Activated naive CD8-positive, alpha-beta T cell (primary cell): ENCODE measurements at regions not wholly inside any gene's neighbourhood (a gene's known extent, or its start where the extent isn't known, plus 50 kb on each side); places are given as distances from the start of the nearest gene placed in this dataset.
A peak's percentile ranks its signal among the peaks of the same experiment; 100 is the strongest.

Experiments used
- H3K27ac Mint-ChIP-seq: one replicate; pipeline ENCODE4 v1.8.0; 2021; ENCODE audit warnings: mixed read lengths
- H3K27me3 Mint-ChIP-seq: one replicate; pipeline ENCODE4 v1.8.0; 2021; ENCODE audit warnings: mixed read lengths
- H3K36me3 Mint-ChIP-seq: one replicate; pipeline ENCODE4 v1.8.0; 2021; ENCODE audit warnings: mixed read lengths
- H3K4me1 Mint-ChIP-seq: one replicate; pipeline ENCODE4 v1.8.0; 2021; ENCODE audit warnings: low read depth, mixed read lengths
- H3K4me3 Mint-ChIP-seq: one replicate; pipeline ENCODE4 v1.8.0; 2021; ENCODE audit warnings: mild to moderate bottlenecking, mixed read lengths
- H3K9me3 Mint-ChIP-seq: one replicate; pipeline ENCODE4 v1.8.0; 2021; ENCODE audit warnings: low read depth, mixed read lengths

DNA sequence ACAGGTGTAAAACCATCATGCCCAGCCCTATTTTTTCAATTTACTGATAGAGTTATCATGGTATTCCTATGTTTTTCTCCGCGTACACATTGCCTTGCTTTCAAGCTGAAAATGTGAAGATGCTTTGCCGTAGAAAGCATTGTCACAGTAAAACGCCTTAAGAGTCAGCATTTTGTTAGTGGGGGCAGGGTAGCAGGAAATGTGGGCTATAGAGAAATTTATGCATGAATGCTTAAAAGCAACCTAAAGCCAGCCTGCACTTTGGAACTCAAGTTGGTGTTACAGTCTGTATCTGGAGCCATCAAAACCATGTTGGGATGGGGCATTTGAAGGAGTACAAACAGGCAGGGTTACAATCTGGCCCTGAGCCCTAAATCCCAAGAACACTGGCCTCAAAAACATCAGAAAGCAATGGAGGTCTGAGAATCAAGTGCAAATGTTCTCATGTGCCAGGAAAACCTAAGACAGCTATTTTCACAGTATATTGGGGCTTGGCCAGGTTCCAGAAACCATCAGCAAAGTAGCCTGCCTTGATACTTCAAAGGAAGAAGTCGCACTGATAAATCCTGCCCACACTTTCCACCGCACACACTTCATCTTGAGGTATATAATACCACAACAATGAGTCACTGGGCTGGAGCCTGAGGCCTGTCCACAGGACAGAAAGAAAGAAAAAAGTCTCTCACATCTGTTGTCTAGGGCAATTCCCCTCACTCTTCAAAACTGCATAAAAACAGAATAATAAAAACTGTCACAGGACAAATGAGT, 313.8 kb downstream of the ENC1 start:
- Mint-ChIP-seq H3K27ac (peak overlapping the region; percentile 41), H3K4me3 (no peak overlapping the region)

DNA sequence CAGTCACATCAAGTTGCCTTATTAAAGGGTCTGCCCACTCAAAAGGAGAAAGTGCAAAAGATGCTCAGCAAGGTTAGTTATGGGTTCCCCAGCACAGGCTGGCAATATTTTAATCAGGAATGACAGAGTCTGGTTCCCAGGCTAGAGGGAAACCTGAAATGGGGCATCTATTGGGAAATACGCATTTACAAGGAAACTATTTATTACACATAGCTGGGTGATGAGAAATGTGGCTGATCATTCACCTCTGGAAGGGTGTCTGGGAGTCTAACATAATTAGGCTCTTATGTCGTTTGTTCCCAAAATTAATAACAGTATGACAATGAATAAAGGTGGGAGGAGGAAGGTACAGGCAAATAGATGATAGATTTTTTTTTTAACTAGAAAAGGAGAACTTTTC, 314.7 kb downstream of the ENC1 start:
- Mint-ChIP-seq H3K36me3 (no peaks in the 10 kb centered on the region), H3K4me3 (no peak overlapping the region), H3K9me3 (no peaks in the 10 kb centered on the region), H3K27ac (no peak overlapping the region), H3K4me1 (peaks cover 16% of the 10 kb centered on the region), H3K27me3 (peaks cover 4% of the 10 kb centered on the region)

More for the DNA sequence above, 313.8 kb downstream of the ENC1 start:
- Mint-ChIP-seq H3K9me3 (no peaks in the 10 kb centered on the region), H3K36me3 (no peaks in the 10 kb centered on the region), H3K27me3 (peaks cover 2% of the 10 kb centered on the region), H3K4me1 (peaks cover 16% of the 10 kb centered on the region)

DNA sequence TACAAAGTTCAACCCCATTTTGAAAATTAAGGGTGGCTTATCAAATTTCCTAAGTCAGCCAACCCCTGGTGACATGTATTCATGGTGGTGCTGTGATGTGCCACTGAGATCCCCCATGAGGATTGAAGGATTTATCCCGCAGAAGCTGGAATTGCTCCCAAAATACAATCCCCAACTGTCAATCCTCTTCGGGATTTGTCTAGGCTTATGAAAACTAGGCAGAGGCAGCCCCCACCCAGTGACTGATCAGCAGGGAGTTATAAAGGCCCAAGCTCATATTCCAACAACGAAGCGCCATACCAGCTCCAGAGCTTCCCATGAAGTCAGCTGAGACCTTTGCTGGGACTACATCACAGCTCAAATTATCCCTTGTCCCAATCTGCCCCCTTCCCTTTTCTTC, 316.0 kb downstream of the ENC1 start:
- Mint-ChIP-seq H3K4me3 (no peak overlapping the region), H3K27ac (no peak overlapping the region)

DNA sequence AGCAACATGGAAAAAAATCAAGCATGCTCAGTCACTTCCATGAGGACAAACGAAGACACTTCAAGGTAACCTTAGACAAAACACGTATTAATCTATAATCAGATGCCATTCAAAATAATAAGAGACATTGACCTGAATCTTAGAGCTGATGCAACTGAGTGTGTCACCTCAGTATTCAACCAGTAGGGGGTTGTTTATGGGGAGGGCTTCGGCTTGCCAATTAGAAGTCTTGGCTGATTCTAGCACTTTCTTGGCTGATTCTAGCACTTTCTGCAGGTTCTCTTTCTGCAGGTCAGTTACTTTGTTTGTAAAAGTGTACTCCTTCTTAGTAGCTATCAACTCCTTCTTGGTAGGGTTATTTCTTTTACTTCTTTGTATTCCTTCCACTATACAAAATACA, 317.6 kb downstream of the ENC1 start:
- Mint-ChIP-seq H3K4me1 (peaks cover 14% of the 10 kb centered on the region), H3K9me3 (no peaks in the 10 kb centered on the region), H3K27ac (no peak overlapping the region), H3K36me3 (no peaks in the 10 kb centered on the region), H3K27me3 (peaks cover 2% of the 10 kb centered on the region), H3K4me3 (no peak overlapping the region)

More for the DNA sequence above, 316.0 kb downstream of the ENC1 start:
- Mint-ChIP-seq H3K27me3 (peaks cover 2% of the 10 kb centered on the region), H3K36me3 (no peaks in the 10 kb centered on the region), H3K9me3 (no peaks in the 10 kb centered on the region), H3K4me1 (peaks cover 16% of the 10 kb centered on the region)

DNA sequence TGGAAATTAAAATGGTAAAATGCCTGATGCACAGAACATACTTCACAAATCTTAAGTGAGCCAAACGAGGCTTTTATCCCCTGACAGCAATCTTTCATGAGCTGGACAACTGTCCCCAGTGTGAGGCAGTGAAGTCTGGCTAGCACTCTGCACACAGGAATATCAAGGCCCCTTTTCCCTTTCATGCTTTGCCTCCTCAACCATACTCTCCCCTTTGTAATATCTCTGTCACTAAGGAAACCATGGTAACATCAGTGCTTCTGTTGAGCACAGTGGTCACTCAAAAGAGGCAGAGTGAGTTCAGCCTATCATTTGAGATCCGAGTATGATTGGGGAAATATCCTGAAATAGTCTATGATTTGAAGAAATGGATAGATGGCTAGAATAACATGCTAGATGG, 318.3 kb downstream of the ENC1 start:
- Mint-ChIP-seq H3K27me3 (peaks cover 2% of the 10 kb centered on the region), H3K36me3 (no peaks in the 10 kb centered on the region), H3K4me3 (no peak overlapping the region), H3K9me3 (no peaks in the 10 kb centered on the region), H3K27ac (no peak overlapping the region), H3K4me1 (peaks cover 11% of the 10 kb centered on the region)

DNA sequence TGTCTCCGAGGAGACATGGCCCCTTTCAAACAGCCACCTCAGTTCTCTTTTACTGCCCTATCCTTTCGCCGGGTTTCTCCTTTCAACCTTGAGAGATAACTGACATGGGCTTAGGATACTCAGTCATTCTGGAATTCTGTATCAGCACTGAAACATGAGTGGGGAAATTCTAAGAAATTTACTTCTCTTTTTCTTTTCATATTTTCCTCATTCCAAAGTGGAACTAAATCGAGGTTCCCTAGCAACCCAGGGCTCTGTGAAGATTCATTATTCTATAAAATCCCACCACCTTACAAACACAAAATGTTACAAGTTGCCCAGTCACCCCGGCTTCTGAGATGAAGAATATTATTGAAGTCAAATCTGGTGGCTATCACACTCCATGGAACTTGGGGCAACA, 319.2 kb downstream of the ENC1 start:
- no peak overlapping the region for H3K4me3 Mint-ChIP-seq
- no peaks in the 10 kb centered on the region for H3K9me3 Mint-ChIP-seq
- peaks cover 2% of the 10 kb centered on the region for H3K27me3 Mint-ChIP-seq
- no peaks in the 10 kb centered on the region for H3K36me3 Mint-ChIP-seq
- no peak overlapping the region for H3K27ac Mint-ChIP-seq
- peaks cover 3% of the 10 kb centered on the region for H3K4me1 Mint-ChIP-seq

DNA sequence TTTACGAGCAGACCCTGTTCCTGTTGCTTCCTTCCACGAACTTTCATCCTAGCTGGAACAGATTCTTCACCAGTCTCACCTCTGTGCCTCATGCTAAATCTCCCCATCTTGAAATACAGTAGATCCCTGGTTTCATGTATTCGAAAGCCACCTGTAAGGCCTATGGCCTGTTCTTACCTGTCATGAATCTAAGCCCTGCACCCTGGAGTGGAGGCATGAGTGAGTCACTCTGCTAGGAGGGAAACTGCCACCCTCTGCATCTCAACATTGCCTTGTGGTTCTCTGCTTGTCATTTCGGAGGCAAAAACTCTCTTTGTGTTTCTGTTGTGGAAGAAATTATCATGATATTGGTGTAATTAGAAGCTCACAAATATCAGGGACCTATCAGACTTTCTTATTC, 320.0 kb downstream of the ENC1 start:
- Mint-ChIP-seq H3K27me3 (peaks cover 2% of the 10 kb centered on the region), H3K27ac (no peak overlapping the region), H3K4me1 (no peaks in the 10 kb centered on the region), H3K4me3 (no peak overlapping the region), H3K36me3 (no peaks in the 10 kb centered on the region), H3K9me3 (no peaks in the 10 kb centered on the region)

DNA sequence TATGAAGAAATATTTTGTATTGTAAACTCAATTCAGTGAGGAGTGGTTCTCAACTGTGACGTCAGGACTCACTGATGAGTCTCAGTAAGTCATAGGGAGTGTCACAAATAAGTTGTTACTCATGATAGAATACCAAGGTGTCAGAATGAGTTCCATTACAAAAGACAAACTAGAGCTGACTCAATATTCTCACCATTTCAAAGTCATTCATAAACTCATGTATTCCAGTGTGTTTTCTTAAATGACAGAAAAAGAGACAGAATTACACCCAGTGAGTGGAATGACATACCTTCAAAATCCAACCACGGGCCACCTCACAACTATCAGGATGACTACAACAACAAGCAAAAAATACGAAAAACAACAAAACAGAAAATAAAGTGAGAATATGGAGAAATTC, 321.5 kb downstream of the ENC1 start:
- Mint-ChIP-seq H3K36me3 (no peaks in the 10 kb centered on the region), H3K4me3 (no peak overlapping the region), H3K9me3 (no peaks in the 10 kb centered on the region), H3K27me3 (peaks cover 5% of the 10 kb centered on the region), H3K27ac (no peak overlapping the region), H3K4me1 (no peaks in the 10 kb centered on the region)

DNA sequence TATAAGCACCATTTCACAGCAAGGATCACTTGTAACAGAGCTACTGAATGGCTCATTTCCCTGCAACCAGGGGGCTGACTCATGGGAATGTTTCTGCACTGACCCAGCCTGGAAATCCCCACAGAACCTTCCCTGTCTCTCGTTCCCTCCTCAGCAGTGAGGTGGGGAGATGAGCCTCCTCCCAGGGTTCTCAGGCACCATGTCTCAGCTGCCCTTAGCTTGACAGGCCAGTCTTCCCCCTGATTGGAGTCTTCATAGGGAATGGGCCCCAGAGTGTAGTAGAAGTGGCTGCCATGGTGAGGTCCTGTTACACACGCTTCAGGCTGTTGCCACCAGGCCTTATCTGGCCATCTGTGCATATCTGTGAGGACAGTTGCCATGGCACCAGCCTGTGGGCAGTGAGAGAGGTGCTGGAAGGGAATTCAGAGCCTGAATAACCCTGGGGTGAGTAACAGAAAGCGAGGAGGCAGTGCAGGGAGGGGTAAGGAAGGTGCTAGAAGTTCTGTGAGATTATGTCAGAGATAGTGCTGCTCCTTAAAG, 324.4 kb downstream of the ENC1 start:
- Mint-ChIP-seq H3K4me1 (no peaks in the 10 kb centered on the region), H3K27ac (no peak overlapping the region), H3K36me3 (no peaks in the 10 kb centered on the region), H3K9me3 (no peaks in the 10 kb centered on the region), H3K27me3 (peaks cover 12% of the 10 kb centered on the region), H3K4me3 (no peak overlapping the region)

DNA sequence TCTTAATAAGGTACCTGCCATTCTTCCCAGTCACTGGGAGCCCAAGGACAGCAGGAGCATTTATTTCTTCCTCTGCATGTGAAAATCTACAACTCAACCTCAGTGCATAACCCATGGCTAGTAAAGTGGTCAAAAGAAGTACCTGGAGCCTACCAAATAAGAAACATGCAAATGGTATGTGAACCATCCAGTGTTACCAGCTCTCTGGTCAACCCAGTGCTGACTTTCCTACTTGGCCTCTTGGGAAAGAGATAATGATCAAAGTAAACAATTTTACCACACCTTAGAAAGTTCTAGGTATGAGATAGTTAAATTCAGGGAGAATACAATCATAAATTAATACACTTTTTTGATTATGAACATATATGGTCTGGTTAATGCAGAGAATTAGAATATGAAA, 325.6 kb downstream of the ENC1 start:
- Mint-ChIP-seq H3K36me3 (no peaks in the 10 kb centered on the region), H3K4me3 (no peak overlapping the region), H3K27me3 (peaks cover 13% of the 10 kb centered on the region), H3K9me3 (no peaks in the 10 kb centered on the region), H3K4me1 (no peaks in the 10 kb centered on the region), H3K27ac (no peak overlapping the region)

DNA sequence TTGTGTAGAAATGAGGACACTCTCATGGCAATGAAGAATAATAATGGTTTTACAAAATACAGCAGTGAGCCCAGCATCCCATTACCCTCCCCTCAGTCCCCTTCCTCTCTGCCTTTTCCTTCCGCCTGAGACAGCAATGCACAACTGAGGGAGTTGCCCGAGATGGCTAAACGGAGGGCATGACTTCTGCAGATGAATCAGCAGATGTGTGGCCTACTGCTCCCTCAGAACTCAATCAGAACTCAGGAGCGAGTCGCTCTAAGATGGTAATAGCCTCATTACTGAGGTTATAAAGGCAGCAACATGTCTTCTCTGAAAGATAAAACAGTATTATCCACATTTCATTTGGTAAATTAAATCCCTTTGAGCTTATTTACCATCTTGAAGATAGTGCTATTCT, 326.6 kb downstream of the ENC1 start:
- H3K4me1 Mint-ChIP-seq = no peaks in the 10 kb centered on the region
- peaks cover 16% of the 10 kb centered on the region for H3K27me3 Mint-ChIP-seq
- no peak overlapping the region for H3K4me3 Mint-ChIP-seq
- no peaks in the 10 kb centered on the region for H3K36me3 Mint-ChIP-seq
- no peak overlapping the region for H3K27ac Mint-ChIP-seq
- no peaks in the 10 kb centered on the region for H3K9me3 Mint-ChIP-seq

DNA sequence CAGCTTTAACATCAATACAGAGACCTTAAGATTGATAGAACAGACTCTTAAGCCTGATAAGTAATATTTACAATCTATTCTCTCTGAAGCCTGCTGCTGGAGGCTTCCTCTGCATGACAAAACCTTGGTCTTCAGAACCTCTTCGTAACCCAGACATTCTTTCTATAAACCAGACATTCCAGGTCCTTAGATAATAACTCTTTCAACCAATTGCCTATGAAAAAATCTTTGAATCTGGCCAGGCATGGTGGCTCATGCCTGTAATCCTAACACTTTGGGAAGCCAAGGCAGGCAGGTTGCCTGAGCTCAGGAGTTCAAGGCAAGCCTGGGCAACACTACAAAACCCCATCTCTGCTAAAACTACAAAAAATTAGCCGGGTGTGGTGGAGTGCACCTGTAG, 327.8 kb downstream of the ENC1 start:
- H3K27me3 Mint-ChIP-seq = peaks cover 16% of the 10 kb centered on the region
- H3K9me3 Mint-ChIP-seq = no peaks in the 10 kb centered on the region
- H3K27ac Mint-ChIP-seq = no peak overlapping the region
- H3K4me1 Mint-ChIP-seq = no peaks in the 10 kb centered on the region
- no peaks in the 10 kb centered on the region for H3K36me3 Mint-ChIP-seq
- H3K4me3 Mint-ChIP-seq = no peak overlapping the region

DNA sequence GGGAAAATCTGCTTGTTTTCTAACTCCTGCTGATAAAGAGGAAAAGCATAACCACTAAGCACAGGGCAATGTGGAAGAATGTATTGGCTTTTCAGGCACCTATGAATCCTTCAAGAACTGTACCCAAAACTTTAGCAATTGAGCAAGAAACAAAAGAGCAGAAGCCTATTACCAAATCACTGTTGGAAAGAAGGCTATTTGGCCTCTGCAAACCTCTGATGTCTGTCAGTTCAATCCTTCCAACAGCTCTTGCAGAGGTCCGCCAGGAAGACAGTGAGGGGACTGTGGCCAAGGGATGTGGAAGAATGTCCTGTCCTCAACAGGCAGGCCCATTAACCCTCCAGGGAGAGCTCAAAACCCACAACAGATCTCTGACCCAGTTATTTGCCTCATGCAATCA, 328.6 kb downstream of the ENC1 start:
- Mint-ChIP-seq H3K36me3 (no peaks in the 10 kb centered on the region), H3K4me3 (no peak overlapping the region), H3K27me3 (peaks cover 16% of the 10 kb centered on the region), H3K4me1 (no peaks in the 10 kb centered on the region), H3K9me3 (no peaks in the 10 kb centered on the region), H3K27ac (no peak overlapping the region)

DNA sequence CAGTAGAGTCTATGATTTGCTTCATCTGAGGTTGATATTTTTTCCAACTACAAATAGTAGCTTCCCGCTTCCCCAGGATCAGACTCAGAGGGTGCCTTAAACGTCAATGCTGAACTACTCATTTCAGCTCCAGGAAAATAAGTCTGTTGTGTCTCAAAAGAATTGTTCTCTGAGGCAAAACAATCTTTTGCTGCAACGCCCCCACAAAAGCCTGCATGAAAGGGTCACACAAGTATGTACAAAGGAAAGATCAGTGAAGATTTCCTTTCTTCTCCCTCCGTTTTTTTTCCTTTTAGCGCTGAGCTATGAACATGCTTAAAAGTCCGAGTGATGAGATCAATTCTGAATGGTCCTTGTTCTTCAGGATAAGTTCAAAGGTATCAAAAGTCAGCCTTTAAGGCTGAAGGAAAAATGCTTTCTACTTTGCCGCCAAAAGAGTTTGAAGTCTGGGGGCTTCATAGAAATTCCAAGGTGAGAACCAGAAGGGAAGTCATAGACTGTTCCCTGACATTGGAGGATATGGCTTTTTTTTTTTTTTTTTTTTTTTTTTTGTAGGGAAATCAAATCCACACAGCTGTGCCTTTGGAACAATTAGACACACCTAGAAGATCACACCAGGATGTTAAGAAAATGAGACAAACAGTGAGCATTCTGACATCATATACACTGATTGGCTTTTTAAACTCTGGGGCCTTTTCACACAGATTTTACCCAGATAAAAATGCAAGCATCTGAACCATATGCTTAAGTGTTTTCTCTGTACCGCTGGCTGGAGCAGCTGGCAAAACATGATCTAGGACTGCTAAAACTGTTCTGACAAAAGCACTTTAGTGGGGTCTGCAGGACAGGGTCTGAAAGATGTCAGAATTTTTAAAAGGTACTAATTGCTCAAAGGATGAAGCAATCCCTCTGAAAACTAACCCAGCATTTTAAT, 329.3 kb downstream of the ENC1 start:
- H3K27me3 Mint-ChIP-seq = peaks cover 16% of the 10 kb centered on the region
- H3K9me3 Mint-ChIP-seq = no peaks in the 10 kb centered on the region

DNA sequence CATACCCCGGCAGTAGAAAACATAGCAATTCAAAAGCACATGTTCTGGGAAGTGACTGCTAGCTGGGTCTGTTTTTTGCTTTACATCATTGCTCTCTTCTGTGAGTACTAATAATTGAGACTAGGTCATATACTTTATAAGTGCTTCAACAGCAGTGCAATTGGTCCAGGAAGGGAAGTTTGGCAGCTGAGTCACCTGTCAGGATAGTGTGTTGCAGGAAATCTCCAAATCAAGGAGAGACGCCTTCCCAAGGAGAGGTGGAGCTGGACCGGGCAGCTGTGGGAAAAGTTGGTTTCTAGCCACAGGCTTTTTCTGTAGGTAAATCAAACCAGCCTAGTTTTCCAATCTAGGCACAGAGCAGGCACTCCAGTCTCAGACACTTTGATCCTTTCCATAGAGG, 330.1 kb downstream of the ENC1 start:
- peaks cover 16% of the 10 kb centered on the region for H3K27me3 Mint-ChIP-seq
- H3K4me3 Mint-ChIP-seq = no peak overlapping the region
- no peaks in the 10 kb centered on the region for H3K36me3 Mint-ChIP-seq
- H3K4me1 Mint-ChIP-seq = no peaks in the 10 kb centered on the region
- no peak overlapping the region for H3K27ac Mint-ChIP-seq
- H3K9me3 Mint-ChIP-seq = no peaks in the 10 kb centered on the region

More for the DNA sequence above, 329.3 kb downstream of the ENC1 start:
- H3K27ac Mint-ChIP-seq = no peak overlapping the region
- no peak overlapping the region for H3K4me3 Mint-ChIP-seq
- no peaks in the 10 kb centered on the region for H3K36me3 Mint-ChIP-seq
- no peaks in the 10 kb centered on the region for H3K4me1 Mint-ChIP-seq
